K562 (cell line): ENCODE measurements at regions not wholly inside any gene's neighbourhood (a gene's known extent, or its start where the extent isn't known, plus 50 kb on each side); places are given as distances from the start of the nearest gene placed in this dataset.
A peak's percentile ranks its signal among the peaks of the same experiment; 100 is the strongest.

Experiments
- ATAC-seq: fragments of 200-7000 bp; cut with Tn5 transposase; 3 replicates; pipeline ENCODE4 v1.9.1; 2020; ENCODE audit warnings: moderate library complexity
- BruUV-seq: library from RNA; stranded (reverse); fragments of 400-500 nt; replicated peaks from 2 replicates; lab custom pipeline; 2021; lab: Mats Ljungman, UMichigan
- CTCF ChIA-PET: fragments of 300-600 bp; formaldehyde crosslinking; extraction: SDS; loops from one replicate; lab custom pipeline; 2021; ENCODE audit warnings: low intra/inter-chr PET ratio; lab: Yijun Ruan, JAX
- POLR2A ChIA-PET: fragments of 300-600, 350-650 bp; sonication (Branson Sonifier 250); formaldehyde crosslinking; extraction: SDS; loops from one replicate; lab custom pipeline; 2021; ENCODE audit warnings: antibody characterized with exemption, inconsistent platforms; lab: Yijun Ruan, JAX
- DNase-seq, 4 experiments: peaks; one replicate each; pipeline versions ENCODE4 v3.0.0 to v3.0.0-alpha.2; 2011 to 2018; ENCODE audit warnings: low spot score in 3 of 4, mixed read lengths in 3 of 4; ENCODE audit errors: extremely low read depth in 1 of 4
- FAIRE-seq: peaks from 2 replicates; lab custom pipeline; 2011; peaks lifted over from hg19 to GRCh38; lab: Jason Lieb, UNC
- H2AFZ ChIP-seq: 2 replicates; pipeline ENCODE4 v1.6.0; 2011; ENCODE audit warnings: low read depth, low read length, control low read depth, inconsistent platforms
- H3K27ac ChIP-seq: fragments of 200-600 bp; 3 replicates; pipeline ENCODE4 v1.8.0; 2011; ENCODE audit warnings: low read depth, mild to moderate bottlenecking, control low read depth, inconsistent platforms, low read length, moderate library complexity, mixed read lengths; ENCODE audit errors: extremely low read depth
- H3K27me3 ChIP-seq, 2 experiments: fragments of 300-600 bp in 1 of 2; 2 replicates in 1 of 2; 3 replicates in 1 of 2; pipeline versions ENCODE4 v1.6.0 to v1.8.0; 2011; ENCODE audit warnings: inconsistent platforms in 2 of 2, low read length in 2 of 2, mild to moderate bottlenecking in 1 of 2, mixed read lengths in 1 of 2, moderate library complexity in 1 of 2; ENCODE audit not compliant: control insufficient read depth in 2 of 2, insufficient read depth in 2 of 2
- H3K36me3 ChIP-seq: fragments of 300-600 bp; 3 replicates; pipeline ENCODE4 v1.8.0; 2011; ENCODE audit warnings: mild to moderate bottlenecking, low read length, inconsistent platforms; ENCODE audit not compliant: control insufficient read depth, insufficient read depth
- H3K4me1 ChIP-seq, 2 experiments: fragments of 200-600 bp in 1 of 2; replicated peaks in 1 of 2; 2 replicates in 1 of 2; 3 replicates in 1 of 2; pipeline versions ENCODE4 v1.5.1 to v1.8.0; 2011; ENCODE audit warnings: inconsistent platforms in 2 of 2, low read length in 2 of 2, mild to moderate bottlenecking in 1 of 2, mixed read lengths in 1 of 2, moderate library complexity in 1 of 2; ENCODE audit not compliant: control insufficient read depth in 2 of 2, insufficient read depth in 2 of 2
- H3K4me2 ChIP-seq: 2 replicates; pipeline ENCODE4 v1.6.1; 2011; ENCODE audit warnings: low read length, control low read depth, inconsistent platforms, mixed read lengths; ENCODE audit not compliant: insufficient read depth
- H3K4me3 ChIP-seq: fragments of 200-600 bp; sonication (generic), shearing (Covaris generic); 2 replicates; pipeline ENCODE4 v1.5.1; 2016; ENCODE audit warnings: control low read depth, inconsistent platforms
- H3K79me2 ChIP-seq: fragments of 200-600 bp; 3 replicates; pipeline ENCODE4 v1.8.0; 2011; ENCODE audit warnings: low read length, inconsistent platforms; ENCODE audit not compliant: control insufficient read depth, insufficient read depth
- H3K9ac ChIP-seq, 2 experiments: 2 replicates each; pipeline versions ENCODE4 v1.6.0 to v1.6.1; 2011; ENCODE audit warnings: low read depth in 2 of 2, low read length in 2 of 2, control low read depth in 1 of 2, inconsistent platforms in 1 of 2, mild to moderate bottlenecking in 1 of 2, mixed read lengths in 1 of 2; ENCODE audit not compliant: insufficient read depth in 1 of 2
- H3K9me1 ChIP-seq: one replicate; pipeline ENCODE4 v1.6.0; 2011; ENCODE audit warnings: inconsistent platforms, mild to moderate bottlenecking, low read length, moderate library complexity; ENCODE audit not compliant: control insufficient read depth, insufficient read depth
- H3K9me3 ChIP-seq: replicated peaks from 2 replicates; pipeline ENCODE4 v1.5.1; 2011; ENCODE audit warnings: low read depth, low read length, inconsistent platforms; ENCODE audit not compliant: control insufficient read depth, insufficient read depth
- H4K20me1 ChIP-seq: replicated peaks from 2 replicates; pipeline ENCODE4 v1.6.1; 2011; ENCODE audit warnings: low read length, inconsistent platforms, mixed read lengths; ENCODE audit not compliant: control insufficient read depth, insufficient read depth
- CBFA2T3 ChIP-seq: fragments of 450-650 bp; IDR thresholded peaks from 2 replicates; pipeline ENCODE4 v1.6.1; 2017
- MXD1 ChIP-seq: fragments of 250-450 bp; sonication (Bioruptor Pico); IDR thresholded peaks from 2 replicates; pipeline ENCODE4 v1.8.0; 2021; ENCODE audit warnings: borderline replicate concordance, mild to moderate bottlenecking, moderate library complexity; ENCODE audit not compliant: poor library complexity, severe bottlenecking
- PPARD ChIP-seq: fragments of 250-450 bp; sonication (Bioruptor Pico); IDR thresholded peaks from 2 replicates; pipeline ENCODE4 v1.8.0; 2022; ENCODE audit warnings: inconsistent platforms, mild to moderate bottlenecking, moderate library complexity
- THRAP3 ChIP-seq: fragments of 450-650 bp; IDR thresholded peaks from 2 replicates; pipeline ENCODE4 v1.6.1; 2016; ENCODE audit warnings: mild to moderate bottlenecking, inconsistent platforms, borderline replicate concordance
- ZC3H8 ChIP-seq: fragments of 450-650 bp; IDR thresholded peaks from 2 replicates; pipeline ENCODE4 v1.6.1; 2017
- ZNF12 ChIP-seq: sonication (generic); formaldehyde crosslinking; IDR thresholded peaks from 2 replicates; pipeline ENCODE4 v1.4.0; 2020; ENCODE audit warnings: mild to moderate bottlenecking, missing genetic modification reagents
- ZNF407 ChIP-seq: fragments of 450-650 bp; IDR thresholded peaks from 2 replicates; pipeline ENCODE4 v1.6.1; 2016; ENCODE audit warnings: low read depth
- ZNF561 ChIP-seq: fragments of 450-650 bp; formaldehyde crosslinking; conservative IDR thresholded peaks from 2 replicates; pipeline ENCODE4 v1.4.0; 2020; ENCODE audit warnings: mild to moderate bottlenecking, moderate library complexity
- ZNF609 ChIP-seq: sonication (generic); formaldehyde crosslinking; IDR thresholded peaks from 2 replicates; pipeline ENCODE4 v1.8.1; 2023; ENCODE audit warnings: missing genetic modification reagents, mild to moderate bottlenecking, borderline replicate concordance
- WGBS: fragments of 100-300 bp; shearing (Covaris generic); methylation state at CpG from one replicate; pipeline ENCODE4 v1.1.6; 2016; ENCODE audit warnings: low coverage, mixed read lengths; ENCODE audit not compliant: insufficient coverage; ENCODE audit errors: missing lambda C conversion rate; 5-methylcytosine and 5-hydroxymethylcytosine counted together
- in situ Hi-C: fragments of 300-500 bp; cut with MboI; formaldehyde crosslinking; loops from 4 replicates; pipeline ENCODE4 v1.15.0; 2018; ENCODE audit warnings: inconsistent platforms, mixed read lengths
- intact Hi-C: fragments of 100-400 bp; cut with micrococcal nuclease; formaldehyde crosslinking; loops from 2 replicates; pipeline ENCODE4 v1.14.2; 2022

GRCh38 chr1:101111461-101111860, 85.9 kb upstream of the DPH5 start:
- Histone ChIP-seq H3K9me1 (no peaks in the 10 kb centered on the region), H2AFZ (peak overlapping the region; percentile 91), H3K4me2 (no peak overlapping the region), H3K27ac (no peak overlapping the region; the same call in 2 of the 3 replicates), H3K27me3 (no peaks in the 10 kb centered on the region), H3K9ac (no peak overlapping the region), H3K4me3 (no peak overlapping the region), H3K79me2 (no peaks in the 10 kb centered on the region), H3K4me1 (peaks cover 0 to 9% of the 10 kb centered on the region in 2 experiments; a peak in 3 of 5 replicates), H3K9me3 (no peaks in the 10 kb centered on the region), H4K20me1 (no peaks in the 10 kb centered on the region), H3K36me3 (no peaks in the 10 kb centered on the region)
- no peak for ATAC-seq
- FAIRE-seq, result no peak
- no TSS peak for BruUV-seq
- 83% methylated on average over 1 of the region's 1 CpG for WGBS
- no peak for DNase-seq
- intact Hi-C loops, result no loop called here
- ChIA-PET CTCF (no interaction called here), POLR2A (no interaction called here)
- in situ Hi-C loops, result no loop called here
- TF ChIP-seq ZC3H8 (no peak), ZNF407 (no peak), MXD1 (CRISPR knock-in tag) (no peak), ZNF609 (CRISPR knock-in tag) (no peak), ZNF12 (CRISPR knock-in tag) (no peak), CBFA2T3 (no peak), THRAP3 (no peak), ZNF561 (CRISPR knock-in tag) (no peak), PPARD (CRISPR knock-in tag) (no peak)
